Spinal cord (tissue), 9 donors: ENCODE measurements at regions not wholly inside any gene's neighbourhood (a gene's known extent, or its start where the extent isn't known, plus 50 kb on each side); places are given as distances from the start of the nearest gene placed in this dataset.
"Not testable (repeated sequence)": the region's sequence is repeated elsewhere in the genome, so short reads cannot be mapped to it uniquely, and the experiment has no call there.

Experiments used
- DNase-seq, 6 donors: peaks; one replicate each; pipeline versions ENCODE4 v3.0.0 to v3.0.0-alpha.2; 2013 to 2015; ENCODE audit warnings: low spot score in 6 of 6, low read depth in 4 of 6
- H3K27ac ChIP-seq: one replicate; pipeline ENCODE4 v1.5.1; 2013; ENCODE audit warnings: low read depth, low read length, control low read depth
- H3K27me3 ChIP-seq: one replicate; pipeline ENCODE4 v1.6.1; 2013; ENCODE audit warnings: low read length; ENCODE audit not compliant: control insufficient read depth, insufficient read depth
- H3K36me3 ChIP-seq: one replicate; pipeline ENCODE4 v1.6.1; 2013; ENCODE audit warnings: low read length; ENCODE audit not compliant: control insufficient read depth, insufficient read depth
- H3K4me1 ChIP-seq: one replicate; pipeline ENCODE4 v1.6.1; 2013; ENCODE audit warnings: low read length; ENCODE audit not compliant: control insufficient read depth, insufficient read depth
- H3K4me3 ChIP-seq: one replicate; pipeline ENCODE4 v1.5.1; 2013; ENCODE audit warnings: low read depth, low read length, control low read depth
- H3K9me3 ChIP-seq: one replicate; pipeline ENCODE4 v1.6.1; 2013; ENCODE audit warnings: low read length; ENCODE audit not compliant: control insufficient read depth, insufficient read depth
- WGBS: methylation state at CpG from one replicate; pipeline ENCODE4 v1.1.5; 2013; ENCODE audit warnings: missing lambda C conversion rate; ENCODE audit not compliant: insufficient coverage; 5-methylcytosine and 5-hydroxymethylcytosine counted together
- donor health status: healthy.

DNA sequence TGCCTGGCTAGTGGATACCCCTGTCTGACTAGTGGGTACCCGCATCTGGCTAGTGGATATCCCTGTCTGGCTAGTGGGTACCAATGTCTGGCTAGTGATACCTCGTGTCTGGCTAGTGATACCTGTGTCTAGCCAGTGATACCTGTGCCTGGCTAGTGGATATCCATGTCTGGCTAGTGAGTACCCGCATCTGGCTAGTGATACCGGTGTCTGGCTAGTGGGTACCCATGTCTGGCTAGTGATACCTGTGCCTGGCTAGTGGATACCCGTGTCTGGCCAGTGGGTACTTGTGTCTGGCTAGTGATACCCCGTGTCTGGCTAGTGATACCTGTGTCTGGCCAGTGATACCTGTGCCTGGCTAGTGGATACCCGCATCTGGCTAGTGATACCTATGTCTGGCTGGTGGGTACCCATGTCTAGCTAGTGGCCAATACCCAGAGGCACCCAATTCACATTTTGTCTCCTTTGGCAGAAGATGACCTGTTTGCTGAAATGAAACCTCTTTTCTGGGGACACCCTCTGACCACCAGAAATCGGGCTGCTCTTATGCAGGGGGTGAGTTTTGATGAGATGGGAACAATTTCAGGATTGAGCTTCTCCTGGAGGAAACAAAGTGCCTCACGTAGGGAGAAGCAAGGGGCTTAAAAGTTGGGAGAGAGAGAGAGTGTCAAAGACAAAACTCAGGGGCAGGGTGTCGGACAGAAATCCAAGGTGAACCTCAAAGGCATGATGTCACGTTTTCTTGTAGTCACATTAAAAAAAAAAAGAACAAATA is 63.4 kb downstream of the SMIM38 start:
- Histone ChIP-seq H3K27ac (no peak overlapping the region), H3K9me3 (no peaks in the 10 kb centered on the region), H3K4me1 (peaks cover 32% of the 10 kb centered on the region), H3K4me3 (no peak overlapping the region), H3K36me3 (no peaks in the 10 kb centered on the region), H3K27me3 (no peaks in the 10 kb centered on the region)
- WGBS = 93% methylated on average over 9 of the region's 11 CpGs
- DNase-seq = no peak

DNA sequence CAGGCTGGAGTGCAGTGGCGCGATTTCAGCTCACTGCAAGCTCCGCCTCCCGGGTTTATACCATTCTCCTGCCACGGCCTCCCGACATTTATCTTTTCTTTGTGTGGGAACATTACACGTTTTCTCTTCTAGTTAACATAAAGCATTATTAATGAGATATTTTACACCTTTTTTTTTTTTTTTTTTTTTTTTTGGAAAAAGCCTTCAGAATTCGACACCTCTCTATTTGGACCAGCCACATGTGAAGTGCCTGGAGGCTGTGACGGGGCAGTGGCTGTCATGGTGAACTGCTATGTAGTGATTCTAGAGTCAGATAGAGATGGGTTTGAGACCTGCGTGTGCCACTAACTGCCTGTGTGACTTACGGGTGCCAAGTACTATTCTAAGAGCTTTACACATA is 64.3 kb downstream of the SMIM38 start:
- H3K9me3 ChIP-seq = no peaks in the 10 kb centered on the region
- peak in 1 of 6 donors; percentile 87 for DNase-seq
- WGBS = no CpG with 5 or more reads among the region's 11 CpGs
- H3K4me1 ChIP-seq = peaks cover 32% of the 10 kb centered on the region
- H3K4me3 ChIP-seq = no peak overlapping the region
- H3K27ac ChIP-seq = no peak overlapping the region
- H3K27me3 ChIP-seq = no peaks in the 10 kb centered on the region
- H3K36me3 ChIP-seq = no peaks in the 10 kb centered on the region

DNA sequence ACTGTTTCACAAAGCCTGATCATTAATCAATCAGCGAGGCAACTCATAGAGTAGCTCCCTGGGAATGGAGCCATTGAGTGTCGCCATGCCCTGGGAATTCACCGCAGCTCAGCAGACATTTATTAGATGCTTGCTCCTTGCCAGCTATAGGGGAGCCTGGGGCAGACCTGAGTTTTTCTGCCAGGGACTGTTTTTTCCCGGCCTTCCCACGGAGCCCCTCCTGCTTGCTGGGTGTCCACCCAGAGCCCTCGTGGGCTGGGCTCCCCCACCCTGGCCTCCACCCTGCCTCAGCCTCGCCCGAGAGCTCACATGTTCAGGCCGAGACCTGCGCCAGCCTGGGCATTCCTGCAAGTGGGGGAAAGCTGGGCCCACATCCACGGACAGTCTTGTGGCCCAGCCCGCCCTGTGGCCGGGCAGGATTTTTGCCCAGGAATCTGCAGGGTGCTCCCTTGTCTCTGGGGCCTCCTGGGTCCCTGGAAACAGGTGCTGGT is 64.9 kb downstream of the SMIM38 start:
- DNase-seq = peak in 2 of 6 donors; percentile 46 to 70
- WGBS = 48% methylated on average over 13 of the region's 13 CpGs

DNA sequence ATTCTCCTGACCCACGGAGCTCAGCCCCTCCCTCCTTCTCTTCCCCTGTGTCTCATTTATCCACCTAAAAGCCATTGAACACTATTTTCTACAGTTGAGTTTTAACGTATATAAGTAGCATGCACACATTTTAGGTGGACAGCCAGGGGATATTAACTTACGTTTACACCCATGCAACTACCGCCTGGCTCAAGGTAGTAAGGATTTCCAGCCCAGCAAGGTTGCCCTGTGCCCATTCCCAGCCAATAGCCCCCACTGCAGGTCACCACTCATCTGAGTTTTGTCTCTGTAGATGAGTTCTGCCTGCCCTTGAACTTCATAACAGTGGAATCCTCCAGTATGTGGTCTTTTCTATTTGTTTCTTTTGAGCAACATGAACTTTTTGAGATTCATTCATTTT is 65.4 kb downstream of the SMIM38 start:
- 76% methylated on average over 3 of the region's 4 CpGs for WGBS
- Histone ChIP-seq H3K36me3 (no peaks in the 10 kb centered on the region), H3K27ac (no peak overlapping the region), H3K27me3 (no peaks in the 10 kb centered on the region), H3K9me3 (no peaks in the 10 kb centered on the region), H3K4me1 (peaks cover 29% of the 10 kb centered on the region), H3K4me3 (no peak overlapping the region)
- DNase-seq = no peak

More for the DNA sequence above, 64.9 kb downstream of the SMIM38 start:
- Histone ChIP-seq H3K9me3 (no peaks in the 10 kb centered on the region), H3K4me3 (no peak overlapping the region), H3K4me1 (peaks cover 32% of the 10 kb centered on the region), H3K36me3 (no peaks in the 10 kb centered on the region), H3K27ac (no peak overlapping the region), H3K27me3 (no peaks in the 10 kb centered on the region)

DNA sequence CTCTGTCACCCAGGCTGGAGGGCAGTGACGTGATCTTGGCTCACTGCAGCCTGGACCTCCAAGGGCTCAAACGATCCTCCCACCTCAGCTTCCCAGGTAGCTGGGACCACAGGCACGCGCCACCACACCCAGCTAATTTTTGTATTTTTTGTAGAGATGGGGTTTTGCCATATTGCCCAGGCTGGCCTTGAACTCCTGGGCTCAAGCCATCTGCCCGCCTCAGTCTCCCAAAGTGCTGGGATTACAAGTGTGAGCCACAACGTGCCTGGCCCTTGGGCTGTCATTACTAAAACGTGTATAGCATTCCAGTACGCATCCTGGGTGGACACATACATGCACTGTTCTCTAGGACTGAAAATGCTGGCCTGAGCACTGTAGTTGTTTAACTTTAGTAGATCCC is 65.9 kb downstream of the SMIM38 start:
- not testable (repeated sequence) for DNase-seq, H3K9me3 ChIP-seq, H3K27me3 ChIP-seq, H3K27ac ChIP-seq, H3K4me3 ChIP-seq, H3K36me3 ChIP-seq
- peaks cover 26% of the 10 kb centered on the region for H3K4me1 ChIP-seq
- 88% methylated on average over 4 of the region's 8 CpGs for WGBS

DNA sequence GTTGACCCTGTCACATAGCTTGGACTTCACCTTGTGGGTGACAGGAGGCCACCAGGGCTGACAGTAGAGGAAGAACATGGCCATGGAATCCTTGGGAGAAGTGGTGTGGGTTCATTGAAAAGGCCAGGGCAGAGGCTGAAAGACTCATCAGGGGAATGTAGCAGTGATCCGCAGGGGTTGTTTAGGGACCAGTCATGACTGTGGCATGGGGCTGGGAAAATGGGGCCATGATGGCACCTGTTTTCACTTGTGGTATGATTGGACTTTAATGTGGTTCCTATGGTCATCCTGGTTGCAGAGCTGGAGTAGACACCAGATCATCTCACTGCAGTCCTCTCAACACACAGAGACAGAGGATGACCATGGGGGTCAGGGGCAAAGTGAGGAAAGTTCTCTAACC is 66.7 kb upstream of the MYEOV start:
- H3K36me3 ChIP-seq = no peaks in the 10 kb centered on the region
- DNase-seq = no peak
- H3K4me3 ChIP-seq = no peak overlapping the region
- H3K9me3 ChIP-seq = no peaks in the 10 kb centered on the region
- H3K27ac ChIP-seq = no peak overlapping the region
- WGBS = 40% methylated on average over 1 of the region's 1 CpG
- H3K27me3 ChIP-seq = no peaks in the 10 kb centered on the region
- no peaks in the 10 kb centered on the region for H3K4me1 ChIP-seq

DNA sequence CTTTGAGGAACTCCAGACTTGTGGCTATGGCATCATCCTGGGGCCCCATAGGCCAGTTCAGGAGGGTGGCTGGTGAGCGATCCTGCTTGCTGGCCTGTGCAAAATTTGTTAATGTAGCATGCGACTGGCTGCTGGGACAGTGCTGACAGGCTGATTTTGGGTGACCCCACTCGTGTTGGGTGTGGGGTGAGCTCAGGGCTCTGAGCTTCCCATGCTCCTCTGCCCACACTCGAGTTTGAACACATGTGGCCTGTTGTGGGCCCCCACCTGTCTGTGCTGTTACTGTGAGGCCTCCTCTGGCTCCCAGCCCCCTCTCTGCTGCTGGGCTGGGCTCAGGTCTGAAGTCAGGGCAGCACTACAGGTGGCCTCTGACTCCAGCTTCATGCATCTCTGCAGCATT is 64.4 kb upstream of the MYEOV start:
- 82% methylated on average over 4 of the region's 4 CpGs for WGBS
- DNase-seq = no peak

DNA sequence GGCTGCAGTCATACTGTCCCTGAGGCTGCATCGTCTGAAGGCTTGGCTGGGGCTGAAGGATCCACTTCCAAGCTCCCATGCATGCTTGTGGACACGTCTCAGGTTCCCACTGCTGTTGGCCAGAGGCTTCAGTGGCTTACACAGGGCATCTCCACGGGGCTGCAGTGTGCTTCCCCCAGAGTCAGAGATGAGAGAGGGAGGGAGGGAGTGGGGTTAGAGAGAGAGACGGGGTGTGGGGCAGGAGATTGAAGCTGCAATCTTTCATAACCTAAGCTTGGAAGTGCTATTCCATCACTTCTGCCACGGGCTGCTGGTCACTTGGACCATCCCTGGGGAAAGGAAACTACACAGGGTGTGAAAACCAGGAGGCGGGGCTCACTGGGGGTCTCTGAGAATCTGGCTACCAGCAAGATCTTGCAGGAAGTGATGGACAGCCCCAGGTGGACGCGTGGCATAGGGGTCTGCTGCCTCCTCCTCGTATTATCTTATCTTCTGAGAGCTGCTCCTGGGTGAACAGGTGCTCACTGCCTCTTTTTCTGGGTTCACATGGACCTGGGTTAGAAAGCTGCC is 63.0 kb upstream of the MYEOV start:
- no peaks in the 10 kb centered on the region for H3K9me3 ChIP-seq
- no peaks in the 10 kb centered on the region for H3K36me3 ChIP-seq
- WGBS = 88% methylated on average over 8 of the region's 9 CpGs
- H3K27me3 ChIP-seq = peaks cover 5% of the 10 kb centered on the region
- H3K4me1 ChIP-seq = peaks cover 20% of the 10 kb centered on the region
- DNase-seq = no peak
- no peak overlapping the region for H3K4me3 ChIP-seq
- no peak overlapping the region for H3K27ac ChIP-seq

More for the DNA sequence above, 64.4 kb upstream of the MYEOV start:
- Histone ChIP-seq H3K27ac (no peak overlapping the region), H3K9me3 (no peaks in the 10 kb centered on the region), H3K36me3 (no peaks in the 10 kb centered on the region), H3K4me1 (peaks cover 20% of the 10 kb centered on the region), H3K4me3 (no peak overlapping the region), H3K27me3 (no peaks in the 10 kb centered on the region)

DNA sequence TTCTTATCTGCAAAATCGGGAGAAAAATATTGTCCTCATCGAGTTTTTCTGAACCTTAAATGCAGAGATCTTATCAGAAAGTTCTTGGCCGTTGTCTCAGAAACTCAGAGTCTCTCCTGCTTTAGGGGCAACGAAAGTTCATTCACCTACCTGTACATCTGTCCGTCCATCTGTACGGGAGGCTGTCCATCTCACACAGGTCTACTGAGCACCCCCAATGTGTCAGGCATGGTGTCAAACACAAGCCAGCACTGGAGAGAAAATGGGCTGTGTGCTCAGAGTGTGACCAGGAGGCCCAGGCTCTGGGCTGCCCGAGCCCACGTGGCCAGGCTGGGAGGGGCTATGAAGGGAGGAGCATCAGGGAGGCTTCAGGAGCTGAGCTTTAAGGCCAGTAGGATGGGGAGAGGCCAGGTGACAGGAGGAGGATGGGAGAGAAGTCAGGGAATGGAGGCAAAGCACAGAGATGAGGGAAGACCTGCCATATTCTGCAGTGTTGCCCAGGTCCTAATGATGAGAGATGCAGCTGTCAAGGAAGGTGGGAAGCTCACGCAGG is 62.4 kb upstream of the MYEOV start:
- H3K36me3 ChIP-seq = no peaks in the 10 kb centered on the region
- no peaks in the 10 kb centered on the region for H3K9me3 ChIP-seq
- 72% methylated on average over 8 of the region's 9 CpGs for WGBS
- no peak overlapping the region for H3K27ac ChIP-seq
- no peak for DNase-seq
- H3K4me1 ChIP-seq = peaks cover 20% of the 10 kb centered on the region
- peaks cover 5% of the 10 kb centered on the region for H3K27me3 ChIP-seq
- H3K4me3 ChIP-seq = no peak overlapping the region
